ENCODE measurements at regions not wholly inside any gene's neighbourhood (a gene's known extent, or its start where the extent isn't known, plus 50 kb on each side); places are given as distances from the start of the nearest gene placed in this dataset.

DNA sequence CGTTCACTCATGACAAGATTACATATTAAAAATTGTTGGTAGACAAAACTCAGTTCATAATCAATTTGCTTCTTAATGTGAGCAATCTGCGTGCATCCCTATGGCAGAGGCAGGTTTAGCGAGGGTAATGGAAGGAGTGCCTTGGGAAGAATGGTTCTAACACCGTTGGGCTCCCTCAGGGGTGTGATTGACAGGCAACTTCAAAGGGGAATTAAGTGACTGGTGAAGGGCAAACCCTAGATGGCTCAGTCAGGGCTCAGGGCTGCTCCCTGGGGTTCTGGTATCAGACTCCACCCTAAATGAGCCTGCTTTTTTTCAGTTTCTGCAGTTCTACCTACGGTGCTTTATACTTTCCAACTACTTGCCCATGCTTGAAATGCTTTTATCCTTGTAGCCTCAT is 419.5 kb upstream of the CELF4 start:
- 72 to 83% (median 77%) methylated on average over 5 of the region's 5 CpGs for WGBS, 5 donors
- Histone ChIP-seq H3K4me3 (no peak overlapping the region), H3K9me3 (no peaks in the 10 kb centered on the region), H3K27ac (no peak overlapping the region), H3K36me3 (no peaks in the 10 kb centered on the region), H3K27me3 (replicated peaks in 1 of 7) (no peaks in the 10 kb centered on the region), H3K4me1 (no peaks in the 10 kb centered on the region)
- intact Hi-C loops (cut with DNase I; ENCODE audit: low total_unique reads): no loop called here
- TF ChIP-seq POLR2AphosphoS5 (IDR thresholded peaks at IDR 0.05) (no peak), POLR2A (IDR thresholded peaks at IDR 0.05) (no peak)
- TF ChIP-seq, protein P1, sequence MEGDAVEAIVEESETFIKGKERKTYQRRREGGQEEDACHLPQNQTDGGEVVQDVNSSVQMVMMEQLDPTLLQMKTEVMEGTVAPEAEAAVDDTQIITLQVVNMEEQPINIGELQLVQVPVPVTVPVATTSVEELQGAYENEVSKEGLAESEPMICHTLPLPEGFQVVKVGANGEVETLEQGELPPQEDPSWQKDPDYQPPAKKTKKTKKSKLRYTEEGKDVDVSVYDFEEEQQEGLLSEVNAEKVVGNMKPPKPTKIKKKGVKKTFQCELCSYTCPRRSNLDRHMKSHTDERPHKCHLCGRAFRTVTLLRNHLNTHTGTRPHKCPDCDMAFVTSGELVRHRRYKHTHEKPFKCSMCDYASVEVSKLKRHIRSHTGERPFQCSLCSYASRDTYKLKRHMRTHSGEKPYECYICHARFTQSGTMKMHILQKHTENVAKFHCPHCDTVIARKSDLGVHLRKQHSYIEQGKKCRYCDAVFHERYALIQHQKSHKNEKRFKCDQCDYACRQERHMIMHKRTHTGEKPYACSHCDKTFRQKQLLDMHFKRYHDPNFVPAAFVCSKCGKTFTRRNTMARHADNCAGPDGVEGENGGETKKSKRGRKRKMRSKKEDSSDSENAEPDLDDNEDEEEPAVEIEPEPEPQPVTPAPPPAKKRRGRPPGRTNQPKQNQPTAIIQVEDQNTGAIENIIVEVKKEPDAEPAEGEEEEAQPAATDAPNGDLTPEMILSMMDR (IDR thresholded peaks at IDR 0.05 in 8 of 11, conservative IDR thresholded peaks at IDR 0.05 in 3 of 11): no peak
- DNase-seq: no peak

DNA sequence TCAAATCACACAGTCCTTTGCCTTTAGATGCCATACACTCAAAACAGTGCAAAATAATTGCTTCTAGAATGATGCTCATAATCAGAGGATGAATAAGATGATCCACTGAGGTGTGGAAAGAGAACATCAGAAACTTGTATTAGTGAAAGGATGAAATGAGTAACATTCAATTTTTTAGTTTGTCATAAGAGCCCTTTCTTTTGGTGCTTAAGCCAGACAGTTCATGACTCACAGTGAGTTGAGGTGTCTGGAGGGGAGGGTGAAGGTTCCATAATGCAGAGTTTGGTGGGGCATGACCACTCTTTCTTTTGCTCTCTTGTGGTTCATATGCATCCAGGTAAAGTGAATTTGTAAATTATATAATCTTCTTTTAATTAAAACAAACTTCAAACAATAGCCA is 415.0 kb upstream of the CELF4 start:
- intact Hi-C loops (cut with DNase I; ENCODE audit: low total_unique reads): no loop called here
- peaks cover 0 to 10% (median 1%) of the 10 kb centered on the region in 8 donors for H3K9me3 ChIP-seq
- TF ChIP-seq POLR2AphosphoS5 (IDR thresholded peaks at IDR 0.05): no peak
- TF ChIP-seq, protein P1 (IDR thresholded peaks at IDR 0.05 in 8 of 11, conservative IDR thresholded peaks at IDR 0.05 in 3 of 11): no peak
- no peak for TF ChIP-seq POLR2A (IDR thresholded peaks at IDR 0.05)

DNA sequence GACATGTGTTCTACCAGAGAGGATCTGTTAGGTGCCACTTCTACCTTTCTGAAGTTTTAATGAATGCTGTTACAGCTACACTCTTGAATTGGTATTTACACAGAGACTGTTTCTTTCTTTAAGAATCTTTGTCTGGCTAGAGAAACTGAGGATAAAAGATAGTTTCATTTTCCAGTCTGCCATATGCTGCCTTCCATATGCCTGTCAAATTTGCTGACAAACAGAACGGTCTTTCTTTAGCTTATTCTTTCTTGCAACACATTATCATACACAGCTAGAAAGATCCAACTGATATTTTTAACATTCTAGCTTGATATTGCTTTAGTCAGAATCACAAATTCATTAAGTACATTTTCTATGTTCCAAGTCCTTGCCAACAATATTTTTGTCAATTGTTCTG is 409.8 kb upstream of the CELF4 start:
- H3K27me3 ChIP-seq (replicated peaks in 1 of 7): no peaks in the 10 kb centered on the region
- WGBS, 5 donors: 68 to 83% (median 78%) methylated on average over 1 of the region's 1 CpG
- H3K4me1 ChIP-seq: no peaks in the 10 kb centered on the region
- no peak for DNase-seq
- TF ChIP-seq, protein P1 (IDR thresholded peaks at IDR 0.05 in 8 of 11, conservative IDR thresholded peaks at IDR 0.05 in 3 of 11): no peak
- TF ChIP-seq POLR2A (IDR thresholded peaks at IDR 0.05): no peak
- no peak for TF ChIP-seq POLR2AphosphoS5 (IDR thresholded peaks at IDR 0.05)
- intact Hi-C loops (cut with DNase I; ENCODE audit: low total_unique reads): no loop called here
- no peak overlapping the region for H3K4me3 ChIP-seq
- H3K9me3 ChIP-seq: peaks cover 0 to 29% (median 15%) of the 10 kb centered on the region in 8 donors
- no peak overlapping the region for H3K27ac ChIP-seq
- H3K36me3 ChIP-seq: no peaks in the 10 kb centered on the region

More for the DNA sequence above, 415.0 kb upstream of the CELF4 start:
- Histone ChIP-seq H3K27ac (no peak overlapping the region), H3K4me1 (no peaks in the 10 kb centered on the region), H3K4me3 (no peak overlapping the region), H3K27me3 (replicated peaks in 1 of 7) (no peaks in the 10 kb centered on the region), H3K36me3 (no peaks in the 10 kb centered on the region)
- no peak for DNase-seq

DNA sequence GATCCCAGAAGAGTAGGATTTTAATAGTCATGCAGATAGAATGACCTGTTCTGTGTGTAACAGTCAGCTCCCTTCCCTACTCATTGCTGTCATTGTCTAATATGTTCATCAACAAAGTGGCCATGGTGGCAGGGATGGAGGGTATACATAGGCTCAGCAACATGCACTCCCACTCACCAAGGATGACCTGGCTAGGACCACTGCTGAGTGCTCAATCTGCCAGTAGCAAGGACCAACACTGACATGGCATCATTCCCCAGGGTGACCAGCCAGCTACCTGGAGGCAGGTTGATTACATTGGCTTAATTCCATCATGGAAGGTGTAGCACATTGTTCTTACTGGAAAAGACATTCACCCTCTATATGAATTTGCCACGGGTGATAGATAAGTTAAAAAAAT is 401.7 kb upstream of the CELF4 start:
- Histone ChIP-seq H3K4me3 (no peak overlapping the region), H3K4me1 (no peaks in the 10 kb centered on the region), H3K27me3 (replicated peaks in 1 of 7) (no peaks in the 10 kb centered on the region), H3K9me3 (peaks cover 0 to 6% (median 0%) of the 10 kb centered on the region in 8 donors), H3K27ac (no peak overlapping the region), H3K36me3 (no peaks in the 10 kb centered on the region)
- DNase-seq: no peak
- WGBS, 5 donors: 61 to 89% (median 71%) methylated on average over 1 of the region's 1 CpG
- intact Hi-C loops (cut with DNase I; ENCODE audit: low total_unique reads): no loop called here
- no peak for TF ChIP-seq POLR2A (IDR thresholded peaks at IDR 0.05)
- TF ChIP-seq, protein P1 (IDR thresholded peaks at IDR 0.05 in 8 of 11, conservative IDR thresholded peaks at IDR 0.05 in 3 of 11): no peak
- no peak for TF ChIP-seq POLR2AphosphoS5 (IDR thresholded peaks at IDR 0.05)
